HL-60 (cell line): ENCODE measurements at regions not wholly inside any gene's neighbourhood (a gene's known extent, or its start where the extent isn't known, plus 50 kb on each side); places are given as distances from the start of the nearest gene placed in this dataset.
"Not testable (repeated sequence)": the region's sequence is repeated elsewhere in the genome, so short reads cannot be mapped to it uniquely, and the experiment has no call there.

Experiments used
- GABPA ChIP-seq: IDR thresholded peaks from 2 replicates; pipeline ENCODE4 v1.6.1; 2012; ENCODE audit warnings: low read depth
- POLR2AphosphoS5 ChIP-seq: IDR thresholded peaks from 2 replicates; pipeline ENCODE4 v1.6.1; 2012; ENCODE audit warnings: low read depth
- SPI1 ChIP-seq: IDR thresholded peaks from 2 replicates; pipeline ENCODE4 v1.6.1; 2012; ENCODE audit warnings: low read depth, mild to moderate bottlenecking, borderline replicate concordance
- TF ChIP-seq, protein P1 (sequence below): IDR thresholded peaks from one replicate; pipeline ENCODE4 v1.5.1; 2011; ENCODE audit warnings: low read length, control low read depth, inconsistent platforms; ENCODE audit not compliant: insufficient read depth
- TF ChIP-seq, protein P2 (sequence below): IDR thresholded peaks from 2 replicates; pipeline ENCODE4 v1.6.1; 2012; ENCODE audit warnings: low read depth; ENCODE audit not compliant: insufficient replicate concordance

DNA sequence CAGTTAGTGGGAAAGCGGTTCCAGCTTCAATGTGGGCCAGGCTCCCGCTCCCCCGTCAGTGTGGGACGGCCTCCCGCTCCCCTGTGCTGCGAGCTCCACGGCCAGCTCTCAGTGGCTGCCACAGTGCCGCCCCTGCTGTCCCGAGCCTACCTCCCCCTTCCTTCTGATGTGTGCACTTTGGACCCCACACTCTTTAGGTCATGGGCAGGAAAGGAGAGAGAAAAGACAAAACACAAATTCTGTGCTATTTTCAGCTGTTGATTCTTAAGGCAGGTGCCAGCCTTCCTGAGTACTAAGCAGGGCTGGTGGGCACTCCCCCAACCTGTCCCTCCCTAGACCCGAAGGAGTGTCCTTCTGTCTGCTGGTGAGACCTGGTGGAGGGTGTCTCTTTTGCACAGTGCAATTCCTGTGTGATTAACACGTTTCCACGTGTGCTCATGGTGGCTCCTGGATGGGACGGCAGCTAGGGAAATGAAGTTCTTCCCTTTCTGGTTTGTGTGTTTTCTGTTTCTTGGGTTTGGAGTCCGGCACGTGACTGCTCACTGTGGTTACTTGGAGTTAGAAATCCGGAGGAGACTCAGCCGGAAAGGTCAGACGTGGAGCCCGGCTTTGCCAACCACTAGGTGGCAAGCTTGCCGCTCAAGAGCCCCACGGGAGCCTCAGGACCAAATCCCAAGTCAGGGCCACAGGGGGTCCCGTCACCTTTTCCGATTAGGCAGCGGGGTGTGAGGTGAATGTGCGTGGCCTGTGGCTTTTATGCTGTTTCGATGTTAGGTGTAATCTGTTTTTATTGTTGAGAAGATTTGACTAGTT lies 130.3 kb downstream of the LAT start:
- TF ChIP-seq, protein P1, sequence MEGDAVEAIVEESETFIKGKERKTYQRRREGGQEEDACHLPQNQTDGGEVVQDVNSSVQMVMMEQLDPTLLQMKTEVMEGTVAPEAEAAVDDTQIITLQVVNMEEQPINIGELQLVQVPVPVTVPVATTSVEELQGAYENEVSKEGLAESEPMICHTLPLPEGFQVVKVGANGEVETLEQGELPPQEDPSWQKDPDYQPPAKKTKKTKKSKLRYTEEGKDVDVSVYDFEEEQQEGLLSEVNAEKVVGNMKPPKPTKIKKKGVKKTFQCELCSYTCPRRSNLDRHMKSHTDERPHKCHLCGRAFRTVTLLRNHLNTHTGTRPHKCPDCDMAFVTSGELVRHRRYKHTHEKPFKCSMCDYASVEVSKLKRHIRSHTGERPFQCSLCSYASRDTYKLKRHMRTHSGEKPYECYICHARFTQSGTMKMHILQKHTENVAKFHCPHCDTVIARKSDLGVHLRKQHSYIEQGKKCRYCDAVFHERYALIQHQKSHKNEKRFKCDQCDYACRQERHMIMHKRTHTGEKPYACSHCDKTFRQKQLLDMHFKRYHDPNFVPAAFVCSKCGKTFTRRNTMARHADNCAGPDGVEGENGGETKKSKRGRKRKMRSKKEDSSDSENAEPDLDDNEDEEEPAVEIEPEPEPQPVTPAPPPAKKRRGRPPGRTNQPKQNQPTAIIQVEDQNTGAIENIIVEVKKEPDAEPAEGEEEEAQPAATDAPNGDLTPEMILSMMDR = peak; percentile 32
- TF ChIP-seq, protein P2, sequence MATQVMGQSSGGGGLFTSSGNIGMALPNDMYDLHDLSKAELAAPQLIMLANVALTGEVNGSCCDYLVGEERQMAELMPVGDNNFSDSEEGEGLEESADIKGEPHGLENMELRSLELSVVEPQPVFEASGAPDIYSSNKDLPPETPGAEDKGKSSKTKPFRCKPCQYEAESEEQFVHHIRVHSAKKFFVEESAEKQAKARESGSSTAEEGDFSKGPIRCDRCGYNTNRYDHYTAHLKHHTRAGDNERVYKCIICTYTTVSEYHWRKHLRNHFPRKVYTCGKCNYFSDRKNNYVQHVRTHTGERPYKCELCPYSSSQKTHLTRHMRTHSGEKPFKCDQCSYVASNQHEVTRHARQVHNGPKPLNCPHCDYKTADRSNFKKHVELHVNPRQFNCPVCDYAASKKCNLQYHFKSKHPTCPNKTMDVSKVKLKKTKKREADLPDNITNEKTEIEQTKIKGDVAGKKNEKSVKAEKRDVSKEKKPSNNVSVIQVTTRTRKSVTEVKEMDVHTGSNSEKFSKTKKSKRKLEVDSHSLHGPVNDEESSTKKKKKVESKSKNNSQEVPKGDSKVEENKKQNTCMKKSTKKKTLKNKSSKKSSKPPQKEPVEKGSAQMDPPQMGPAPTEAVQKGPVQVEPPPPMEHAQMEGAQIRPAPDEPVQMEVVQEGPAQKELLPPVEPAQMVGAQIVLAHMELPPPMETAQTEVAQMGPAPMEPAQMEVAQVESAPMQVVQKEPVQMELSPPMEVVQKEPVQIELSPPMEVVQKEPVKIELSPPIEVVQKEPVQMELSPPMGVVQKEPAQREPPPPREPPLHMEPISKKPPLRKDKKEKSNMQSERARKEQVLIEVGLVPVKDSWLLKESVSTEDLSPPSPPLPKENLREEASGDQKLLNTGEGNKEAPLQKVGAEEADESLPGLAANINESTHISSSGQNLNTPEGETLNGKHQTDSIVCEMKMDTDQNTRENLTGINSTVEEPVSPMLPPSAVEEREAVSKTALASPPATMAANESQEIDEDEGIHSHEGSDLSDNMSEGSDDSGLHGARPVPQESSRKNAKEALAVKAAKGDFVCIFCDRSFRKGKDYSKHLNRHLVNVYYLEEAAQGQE = not testable (repeated sequence)
- 0 out of 2 replicates have a peak, but pooled peaks have one; percentile 47 for TF ChIP-seq POLR2AphosphoS5
- TF ChIP-seq GABPA, SPI1: not testable (repeated sequence)
